ENCODE measurements at regions not wholly inside any gene's neighbourhood (a gene's known extent, or its start where the extent isn't known, plus 50 kb on each side); places are given as distances from the start of the nearest gene placed in this dataset.

- CTCF ChIA-PET = no interaction called here
- WGBS, 2 experiments (ENCODE audit: extremely low coverage in 2 of 2, insufficient read length in 1 of 2) = 63% methylated on average over 13 of the region's 13 CpGs; no CpG with 5 or more reads in 1 of the 2 experiments
- Histone ChIP-seq H3K56ac (ENCODE audit: extremely low read depth, insufficient read depth, low read length) (no peak overlapping the region), H2BK5ac (ENCODE audit: low read depth, low read length, poor library complexity, severe bottlenecking) (no peak overlapping the region), H2BK15ac (ENCODE audit: low read depth, low read length) (no peak overlapping the region), H3K4me1 (ENCODE audit: control insufficient read depth, insufficient read depth, low read length) (no peaks in the 10 kb centered on the region), H3K18ac (ENCODE audit: low read depth, low read length) (no peak overlapping the region), H4K5ac (ENCODE audit: low read depth, low read length) (no peak overlapping the region), H4K91ac (ENCODE audit: insufficient read depth, low read depth, low read length) (no peak overlapping the region), H4K20me1 (ENCODE audit: insufficient read depth, low read length) (no peaks in the 10 kb centered on the region), H3K9ac (ENCODE audit: low read depth, low read length) (no peak overlapping the region), H2AK5ac (ENCODE audit: low read depth, low read length) (no peak overlapping the region), H4K8ac (ENCODE audit: low read depth in 2 of 2, low read length in 2 of 2) (no peak overlapping the region), H3K27ac (ENCODE audit: insufficient read depth, low read length) (no peak overlapping the region), H3K9me1 (ENCODE audit: insufficient read depth, low read length) (no peaks in the 10 kb centered on the region), H2BK20ac (ENCODE audit: low read depth, low read length) (no peak overlapping the region), H3K23ac (ENCODE audit: low read depth, low read length) (no peak overlapping the region), H2BK120ac (ENCODE audit: low read depth, low read length) (no peak overlapping the region), H2AK9ac (replicated peaks; ENCODE audit: low read depth, low read length, poor library complexity) (no peak overlapping the region), H3K79me1 (ENCODE audit: low read depth in 1 of 2, low read length in 2 of 2) (no peaks in the 10 kb centered on the region), H3K4me3 (ENCODE audit: insufficient read depth, low read depth, low read length) (no peak overlapping the region), H2AFZ (replicated peaks; ENCODE audit: low read length, poor library complexity) (no peak overlapping the region), H3K4ac (ENCODE audit: low read depth, low read length) (no peak overlapping the region), H3K27me3 (ENCODE audit: control insufficient read depth, insufficient read depth, low read length) (no peaks in the 10 kb centered on the region), H3K9me3 (ENCODE audit: control insufficient read depth, insufficient read depth, low read length) (peaks cover 84% of the 10 kb centered on the region), H3K4me2 (ENCODE audit: low read depth, low read length) (no peak overlapping the region), H3K14ac (replicated peaks; ENCODE audit: low read depth, low read length) (no peak overlapping the region), H3K36me3 (ENCODE audit: control insufficient read depth, insufficient read depth, low read length) (no peaks in the 10 kb centered on the region)
- POLR2A ChIA-PET (ENCODE audit: unreplicated experiment) = no interaction called here
- intact Hi-C loops (cut with micrococcal nuclease) = no loop called here
- dilution Hi-C loops (cut with HindIII; ENCODE audit: low sequenced_read_pairs, unreplicated experiment) = no loop called here
- ATAC-seq (ENCODE audit: low read depth) (no peak), DNase-seq (no peak)
- no peak for TF ChIP-seq USF2 (IDR thresholded peaks at IDR 0.05; ENCODE audit: low read depth, low read length)
- no TSS peak for BruUV-seq (replicated peaks)
- in situ Hi-C loops (cut with MboI; ENCODE audit: low sequenced_read_pairs) = no loop called here
Measured at GRCh38 chr15:20348291-20348899, 193.2 kb downstream of the GOLGA6L6 start.
